HepG2 (cell line): ENCODE measurements at regions not wholly inside any gene's neighbourhood (a gene's known extent, or its start where the extent isn't known, plus 50 kb on each side); places are given as distances from the start of the nearest gene placed in this dataset.
"Not testable (repeated sequence)": the region's sequence is repeated elsewhere in the genome, so short reads cannot be mapped to it uniquely, and the experiment has no call there.

Experiments used
- ATAC-seq: fragments of 200-7000 bp; cut with Tn5 transposase; 3 replicates; pipeline ENCODE4 v1.9.1; 2020; ENCODE audit warnings: mild to moderate bottlenecking, moderate library complexity
- BruUV-seq: library from RNA; stranded (reverse); fragments of 400-500 nt; replicated peaks from 2 replicates; lab custom pipeline; 2021; lab: Mats Ljungman, UMichigan
- CTCF ChIA-PET: fragments of 300-600 bp; formaldehyde crosslinking; extraction: SDS; loops from one replicate; lab custom pipeline; 2021; ENCODE audit warnings: low total read pairs, inconsistent platforms, low intra/inter-chr PET ratio; lab: Yijun Ruan, JAX
- POLR2A ChIA-PET: fragments of 350-600 bp; sonication (Branson Sonifier 250); formaldehyde crosslinking; loops from one replicate; lab custom pipeline; 2020; ENCODE audit warnings: antibody characterized with exemption, inconsistent platforms; lab: Yijun Ruan, JAX
- DNase-seq: peaks from one replicate; pipeline ENCODE4 v3.0.0-alpha.2; 2015; ENCODE audit warnings: low spot score
- FAIRE-seq: peaks from 3 replicates; lab custom pipeline; 2011; peaks lifted over from hg19 to GRCh38; lab: Jason Lieb, UNC
- H2AFZ ChIP-seq: one replicate; pipeline ENCODE4 v1.6.1; 2011; ENCODE audit warnings: low read length, inconsistent platforms
- H3K27ac ChIP-seq: fragments of 300-600 bp; 3 replicates; pipeline ENCODE4 v1.8.0; 2011; ENCODE audit warnings: mixed run types, mild to moderate bottlenecking, mixed read lengths, low read length, inconsistent platforms; ENCODE audit not compliant: insufficient read depth; ENCODE audit errors: extremely low read length
- H3K27me3 ChIP-seq, 2 experiments: fragments of 200-600 bp in 1 of 2; 2 replicates in 1 of 2; 3 replicates in 1 of 2; pipeline versions ENCODE4 v1.6.0 to v1.8.0; 2011; ENCODE audit warnings: low read length in 2 of 2, mild to moderate bottlenecking in 2 of 2, moderate library complexity in 2 of 2, inconsistent platforms in 1 of 2; ENCODE audit not compliant: insufficient read depth in 2 of 2, control insufficient read depth in 1 of 2
- H3K36me3 ChIP-seq, 2 experiments: fragments of 200-600 bp in 1 of 2; replicated peaks in 1 of 2; 2 replicates in 1 of 2; 3 replicates in 1 of 2; pipeline versions ENCODE4 v1.5.1 to v1.8.0; 2011; ENCODE audit warnings: low read length in 2 of 2, inconsistent platforms in 1 of 2; ENCODE audit not compliant: insufficient read depth in 2 of 2, control insufficient read depth in 1 of 2
- H3K4me1 ChIP-seq: 2 replicates; pipeline ENCODE4 v1.5.1; 2012; ENCODE audit warnings: low read length, inconsistent platforms; ENCODE audit not compliant: insufficient read depth
- H3K4me2 ChIP-seq: 2 replicates; pipeline ENCODE4 v1.6.0; 2011; ENCODE audit warnings: low read depth, low read length, inconsistent platforms
- H3K4me3 ChIP-seq, 3 experiments: fragments of 200-600 bp in 1 of 3; sonication (generic), shearing (Covaris generic) in 1 of 3; replicated peaks in 1 of 3; 2 replicates each; pipeline ENCODE4 v1.5.1; 2011 to 2016; ENCODE audit warnings: low read length in 3 of 3, inconsistent platforms in 2 of 3, low read depth in 2 of 3, mild to moderate bottlenecking in 2 of 3, control low read depth in 1 of 3, mixed read lengths in 1 of 3; ENCODE audit not compliant: insufficient read depth in 1 of 3
- H3K79me2 ChIP-seq: one replicate; pipeline ENCODE4 v1.6.1; 2011; ENCODE audit warnings: low read length, inconsistent platforms; ENCODE audit not compliant: insufficient read depth
- H3K9ac ChIP-seq: 2 replicates; pipeline ENCODE4 v1.6.0; 2011; ENCODE audit warnings: mild to moderate bottlenecking, low read depth, low read length, inconsistent platforms; ENCODE audit not compliant: insufficient read depth
- H3K9me3 ChIP-seq: 2 replicates; pipeline ENCODE4 v1.5.1; 2012; ENCODE audit warnings: mild to moderate bottlenecking, low read length
- H4K20me1 ChIP-seq: 2 replicates; pipeline ENCODE4 v1.6.0; 2011; ENCODE audit warnings: inconsistent platforms, mild to moderate bottlenecking, low read length, moderate library complexity; ENCODE audit not compliant: insufficient read depth
- CHD2 ChIP-seq: IDR thresholded peaks from 2 replicates; pipeline ENCODE4 v1.6.1; 2011; ENCODE audit warnings: low read depth, low read length, improper control_type of control experiment
- IRF9 ChIP-seq: sonication (generic); formaldehyde crosslinking; IDR thresholded peaks from 2 replicates; pipeline ENCODE4 v1.8.0; 2022; ENCODE audit warnings: missing genetic modification reagents, mild to moderate bottlenecking, borderline replicate concordance
- KAT7 ChIP-seq: IDR thresholded peaks from 2 replicates; pipeline ENCODE4 v1.6.1; 2018; ENCODE audit warnings: borderline replicate concordance, missing compliant biosample characterization
- KLF6 ChIP-seq: IDR thresholded peaks from 2 replicates; pipeline ENCODE4 v1.8.0; 2016; ENCODE audit warnings: missing biosample characterization, missing genetic modification reagents
- NFE2 ChIP-seq: sonication (generic); formaldehyde crosslinking; IDR thresholded peaks from 2 replicates; pipeline ENCODE4 v1.4.0; 2020; ENCODE audit warnings: missing genetic modification reagents
- NRL ChIP-seq: sonication (generic); formaldehyde crosslinking; IDR thresholded peaks from 2 replicates; pipeline ENCODE4 v1.5.0; 2020; ENCODE audit warnings: missing genetic modification reagents, mild to moderate bottlenecking, moderate library complexity, borderline replicate concordance
- RFXANK ChIP-seq: IDR thresholded peaks from 2 replicates; pipeline ENCODE4 v1.6.1; 2016
- SMARCE1 ChIP-seq: fragments of 450-650 bp; IDR thresholded peaks from 2 replicates; pipeline ENCODE4 v1.6.1; 2017; ENCODE audit warnings: borderline replicate concordance
- SNAI1 ChIP-seq: sonication (generic); formaldehyde crosslinking; IDR thresholded peaks from 2 replicates; pipeline ENCODE4 v1.5.0; 2020; ENCODE audit warnings: mild to moderate bottlenecking, missing genetic modification reagents, borderline replicate concordance
- THYN1 ChIP-seq: sonication (generic); formaldehyde crosslinking; IDR thresholded peaks from 2 replicates; pipeline ENCODE4 v1.8.1; 2023; ENCODE audit warnings: low read depth, mild to moderate bottlenecking, moderate library complexity, missing genetic modification reagents, borderline replicate concordance
- XRCC5 ChIP-seq: fragments of 200-400 bp; formaldehyde crosslinking; optimal IDR thresholded peaks from 2 replicates; pipeline ENCODE3; 2017; ENCODE audit warnings: mild to moderate bottlenecking, low read length
- ZFX ChIP-seq: sonication (generic); formaldehyde crosslinking; IDR thresholded peaks from 2 replicates; pipeline ENCODE4 v1.4.0; 2020; ENCODE audit warnings: mild to moderate bottlenecking, low read depth, missing genetic modification reagents, moderate library complexity
- WGBS: methylation state at CpG from one replicate; pipeline ENCODE4 v1.1.6; 2017; ENCODE audit warnings: low lambda C conversion rate; 5-methylcytosine and 5-hydroxymethylcytosine counted together
- in situ Hi-C: cut with HindIII; loops from 2 replicates; pipeline ENCODE4 v1.10.0; 2017; ENCODE audit warnings: low pct_unique_long_range_greater_than_20kb; ENCODE audit not compliant: extremely low pct_ligation_motif_present
- intact Hi-C: fragments of 100-400 bp; cut with micrococcal nuclease; formaldehyde crosslinking; loops from one replicate; pipeline ENCODE4 v1.10.0; 2022; ENCODE audit not compliant: unreplicated experiment
- TF ChIP-seq, protein P1 (sequence below): sonication (generic); formaldehyde crosslinking; IDR thresholded peaks from 2 replicates; pipeline ENCODE4 v1.4.0; 2020; ENCODE audit warnings: missing genetic modification reagents, mild to moderate bottlenecking, borderline replicate concordance

DNA sequence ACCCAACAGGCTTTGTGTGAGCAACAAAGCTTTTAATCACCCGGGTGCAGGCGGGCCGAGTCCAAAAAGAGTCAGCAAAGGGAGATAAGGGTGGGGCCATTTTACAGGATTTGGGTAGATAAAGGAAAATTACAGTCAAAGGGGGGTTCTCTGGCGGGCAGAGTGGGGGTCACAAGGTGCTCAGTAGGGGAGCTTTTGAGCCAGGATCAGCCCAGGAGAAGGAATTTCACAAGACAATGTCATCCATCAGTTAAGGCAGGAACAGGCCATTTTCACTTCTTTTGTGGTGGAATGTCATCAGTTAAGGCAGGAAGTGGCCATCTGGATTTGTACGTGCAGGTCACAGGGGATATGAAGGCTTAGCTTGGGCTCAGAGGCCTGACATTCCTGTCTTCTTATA lies 736.1 kb downstream of the SI start:
- H3K4me3 ChIP-seq, ATAC-seq, in situ Hi-C loops, H3K79me2 ChIP-seq, DNase-seq, FAIRE-seq, H3K4me1 ChIP-seq, H3K4me2 ChIP-seq, intact Hi-C loops, H3K9ac ChIP-seq, POLR2A ChIA-PET, H3K9me3 ChIP-seq, H3K36me3 ChIP-seq, H3K27me3 ChIP-seq, BruUV-seq, H3K27ac ChIP-seq, H4K20me1 ChIP-seq, H2AFZ ChIP-seq, CTCF ChIA-PET: not testable (repeated sequence)
- 9% methylated on average over 5 of the region's 5 CpGs for WGBS

DNA sequence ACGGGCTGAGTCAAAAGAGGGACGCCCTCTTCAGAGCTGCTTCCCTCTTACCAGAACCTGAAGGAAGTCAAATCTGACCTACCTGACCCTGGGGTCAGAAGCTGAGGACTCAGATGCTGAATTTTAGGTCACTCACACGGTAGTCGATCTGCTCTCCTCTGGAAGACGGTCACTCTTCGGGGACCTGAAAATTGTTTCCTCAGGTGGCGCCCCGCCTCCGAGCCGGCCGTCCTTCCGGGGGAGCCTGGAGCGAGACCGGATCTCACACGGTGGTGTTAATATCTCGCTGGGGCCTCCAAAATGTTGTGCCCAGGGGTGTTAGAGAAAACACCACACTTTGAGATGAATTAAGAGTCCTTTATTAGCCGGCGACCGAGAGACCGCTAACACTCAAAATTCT lies 737.2 kb downstream of the SI start:
- FAIRE-seq (no peak), ATAC-seq (no peak), DNase-seq (no peak)
- Histone ChIP-seq H3K9ac (no peak overlapping the region), H3K27me3 (no peaks in the 10 kb centered on the region), H3K9me3 (no peaks in the 10 kb centered on the region), H3K4me1 (no peaks in the 10 kb centered on the region), H4K20me1 (no peaks in the 10 kb centered on the region), H2AFZ (no peak overlapping the region), H3K36me3 (no peaks in the 10 kb centered on the region), H3K27ac (no peak overlapping the region), H3K4me2 (no peak overlapping the region), H3K4me3 (no peak overlapping the region), H3K79me2 (no peaks in the 10 kb centered on the region)
- in situ Hi-C loops (no loop called here), intact Hi-C loops (no loop called here)
- no TSS peak for BruUV-seq
- POLR2A ChIA-PET: no interaction called here
- WGBS: 59% methylated on average over 19 of the region's 20 CpGs
- CTCF ChIA-PET: no interaction called here
- TF ChIP-seq, protein P1, sequence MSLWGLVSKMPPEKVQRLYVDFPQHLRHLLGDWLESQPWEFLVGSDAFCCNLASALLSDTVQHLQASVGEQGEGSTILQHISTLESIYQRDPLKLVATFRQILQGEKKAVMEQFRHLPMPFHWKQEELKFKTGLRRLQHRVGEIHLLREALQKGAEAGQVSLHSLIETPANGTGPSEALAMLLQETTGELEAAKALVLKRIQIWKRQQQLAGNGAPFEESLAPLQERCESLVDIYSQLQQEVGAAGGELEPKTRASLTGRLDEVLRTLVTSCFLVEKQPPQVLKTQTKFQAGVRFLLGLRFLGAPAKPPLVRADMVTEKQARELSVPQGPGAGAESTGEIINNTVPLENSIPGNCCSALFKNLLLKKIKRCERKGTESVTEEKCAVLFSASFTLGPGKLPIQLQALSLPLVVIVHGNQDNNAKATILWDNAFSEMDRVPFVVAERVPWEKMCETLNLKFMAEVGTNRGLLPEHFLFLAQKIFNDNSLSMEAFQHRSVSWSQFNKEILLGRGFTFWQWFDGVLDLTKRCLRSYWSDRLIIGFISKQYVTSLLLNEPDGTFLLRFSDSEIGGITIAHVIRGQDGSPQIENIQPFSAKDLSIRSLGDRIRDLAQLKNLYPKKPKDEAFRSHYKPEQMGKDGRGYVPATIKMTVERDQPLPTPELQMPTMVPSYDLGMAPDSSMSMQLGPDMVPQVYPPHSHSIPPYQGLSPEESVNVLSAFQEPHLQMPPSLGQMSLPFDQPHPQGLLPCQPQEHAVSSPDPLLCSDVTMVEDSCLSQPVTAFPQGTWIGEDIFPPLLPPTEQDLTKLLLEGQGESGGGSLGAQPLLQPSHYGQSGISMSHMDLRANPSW (CRISPR knock-in tag): no peak
- TF ChIP-seq SMARCE1 (no peak), SNAI1 (no peak), IRF9 (CRISPR knock-in tag) (no peak), NFE2 (CRISPR knock-in tag) (no peak), ZFX (no peak), XRCC5 (no peak), KAT7 (no peak), NRL (no peak), CHD2 (no peak), RFXANK (CRISPR knock-in tag) (no peak), KLF6 (CRISPR knock-in tag) (no peak), THYN1 (no peak)
